ENCODE measurements at regions not wholly inside any gene's neighbourhood (a gene's known extent, or its start where the extent isn't known, plus 50 kb on each side); places are given as distances from the start of the nearest gene placed in this dataset.

- H4K8ac ChIP-seq (ENCODE audit: low read length) = no peak overlapping the region
- no peak overlapping the region for H2AFZ ChIP-seq (ENCODE audit: low read depth, low read length)
- H3K4me1 ChIP-seq (ENCODE audit: control insufficient read depth, insufficient read depth, low read depth, low read length) = no peaks in the 10 kb centered on the region
- peaks cover 0 to 86% of the 10 kb centered on the region in 2 experiments for H3K27me3 ChIP-seq (ENCODE audit: control insufficient read depth in 1 of 2, insufficient read depth in 1 of 2, low read length in 2 of 2)
- no peak overlapping the region for H2BK12ac ChIP-seq (ENCODE audit: low read length in 2 of 2)
- H3K4me2 ChIP-seq (ENCODE audit: low read length, poor library complexity, severe bottlenecking) = no peak overlapping the region
- no peaks in the 10 kb centered on the region for H3K9me3 ChIP-seq (ENCODE audit: control insufficient read depth, low read length)
- H3K27ac ChIP-seq (ENCODE audit: low read length, poor library complexity, severe bottlenecking) = no peak overlapping the region
- no peak overlapping the region for H2BK120ac ChIP-seq (ENCODE audit: low read depth, low read length)
- 69% methylated on average over 23 of the region's 23 CpGs for WGBS
- H3K14ac ChIP-seq (ENCODE audit: low read length in 2 of 2) = no peak overlapping the region
- DNase-seq = no peak
- H3K18ac ChIP-seq (ENCODE audit: low read depth in 1 of 2, low read length in 2 of 2) = no peak overlapping the region
- H2BK15ac ChIP-seq (ENCODE audit: low read depth, poor library complexity, severe bottlenecking) = no peak overlapping the region
- H3K79me1 ChIP-seq (replicated peaks; ENCODE audit: low read length, poor library complexity, severe bottlenecking) = no peaks in the 10 kb centered on the region
- no peak overlapping the region for H3K4ac ChIP-seq (ENCODE audit: low read depth in 1 of 2, low read length in 2 of 2)
- H2BK5ac ChIP-seq (ENCODE audit: low read depth, low read length, poor library complexity, severe bottlenecking) = no peak overlapping the region
- H2AK5ac ChIP-seq (ENCODE audit: low read length, severe bottlenecking) = no peak overlapping the region
- H3K23ac ChIP-seq (ENCODE audit: low read length in 2 of 2) = no peak overlapping the region
- no peaks in the 10 kb centered on the region for H3K36me3 ChIP-seq (ENCODE audit: control insufficient read depth in 1 of 2, insufficient read depth in 2 of 2, low read depth in 1 of 2, low read length in 2 of 2)
- no peak overlapping the region for H3K9ac ChIP-seq (ENCODE audit: low read length)
- H3K4me3 ChIP-seq (ENCODE audit: insufficient read depth in 1 of 2, low read depth in 1 of 2, low read length in 2 of 2) = no peak overlapping the region
- no peak overlapping the region for H4K91ac ChIP-seq (ENCODE audit: low read length)
Observed at GRCh38 chr4:8690216-8691150, 97.9 kb downstream of the CPZ start.

GRCh38 chr4:8689741-8690140, 97.2 kb downstream of the CPZ start:
- H3K9me3 ChIP-seq (ENCODE audit: control insufficient read depth, low read length) = no peaks in the 10 kb centered on the region
- no peak for DNase-seq
- no peak overlapping the region for H2AK5ac ChIP-seq (ENCODE audit: low read length, severe bottlenecking)
- no peak overlapping the region for H3K23ac ChIP-seq (ENCODE audit: low read length in 2 of 2)
- H2BK12ac ChIP-seq (ENCODE audit: low read length in 2 of 2) = no peak overlapping the region
- no peak overlapping the region for H2BK5ac ChIP-seq (ENCODE audit: low read depth, low read length, poor library complexity, severe bottlenecking)
- no peaks in the 10 kb centered on the region for H3K36me3 ChIP-seq (ENCODE audit: control insufficient read depth in 1 of 2, insufficient read depth in 2 of 2, low read depth in 1 of 2, low read length in 2 of 2)
- no peak overlapping the region for H3K4me3 ChIP-seq (ENCODE audit: insufficient read depth in 1 of 2, low read depth in 1 of 2, low read length in 2 of 2)
- WGBS = 70% methylated on average over 8 of the region's 8 CpGs
- H3K79me1 ChIP-seq (replicated peaks; ENCODE audit: low read length, poor library complexity, severe bottlenecking) = no peaks in the 10 kb centered on the region
- H3K27me3 ChIP-seq (ENCODE audit: control insufficient read depth in 1 of 2, insufficient read depth in 1 of 2, low read length in 2 of 2) = peaks cover 0 to 79% of the 10 kb centered on the region in 2 experiments
- H2AFZ ChIP-seq (ENCODE audit: low read depth, low read length) = no peak overlapping the region
- H3K14ac ChIP-seq (ENCODE audit: low read length in 2 of 2) = no peak overlapping the region
- H3K4me2 ChIP-seq (ENCODE audit: low read length, poor library complexity, severe bottlenecking) = no peak overlapping the region
- H4K91ac ChIP-seq (ENCODE audit: low read length) = no peak overlapping the region
- no peaks in the 10 kb centered on the region for H3K4me1 ChIP-seq (ENCODE audit: control insufficient read depth, insufficient read depth, low read depth, low read length)
- H3K9ac ChIP-seq (ENCODE audit: low read length) = no peak overlapping the region
- H3K4ac ChIP-seq (ENCODE audit: low read depth in 1 of 2, low read length in 2 of 2) = no peak overlapping the region
- no peak overlapping the region for H2BK120ac ChIP-seq (ENCODE audit: low read depth, low read length)
- H4K8ac ChIP-seq (ENCODE audit: low read length) = no peak overlapping the region
- no peak overlapping the region for H3K27ac ChIP-seq (ENCODE audit: low read length, poor library complexity, severe bottlenecking)
- H3K18ac ChIP-seq (ENCODE audit: low read depth in 1 of 2, low read length in 2 of 2) = no peak overlapping the region
- H2BK15ac ChIP-seq (ENCODE audit: low read depth, poor library complexity, severe bottlenecking) = no peak overlapping the region

- no peak overlapping the region for H2BK12ac ChIP-seq (ENCODE audit: low read length in 2 of 2)
- H2BK5ac ChIP-seq (ENCODE audit: low read depth, low read length, poor library complexity, severe bottlenecking) = no peak overlapping the region
- no peaks in the 10 kb centered on the region for H3K79me1 ChIP-seq (replicated peaks; ENCODE audit: low read length, poor library complexity, severe bottlenecking)
- H2AFZ ChIP-seq (ENCODE audit: low read depth, low read length) = no peak overlapping the region
- H3K14ac ChIP-seq (ENCODE audit: low read length in 2 of 2) = no peak overlapping the region
- no peak overlapping the region for H3K4me2 ChIP-seq (ENCODE audit: low read length, poor library complexity, severe bottlenecking)
- H3K4me1 ChIP-seq (ENCODE audit: control insufficient read depth, insufficient read depth, low read depth, low read length) = no peaks in the 10 kb centered on the region
- H4K91ac ChIP-seq (ENCODE audit: low read length) = no peak overlapping the region
- H3K9me3 ChIP-seq (ENCODE audit: control insufficient read depth, low read length) = no peaks in the 10 kb centered on the region
- 80% methylated on average over 18 of the region's 19 CpGs for WGBS
- no peak overlapping the region for H4K8ac ChIP-seq (ENCODE audit: low read length)
- peaks cover 0 to 73% of the 10 kb centered on the region in 2 experiments for H3K27me3 ChIP-seq (ENCODE audit: control insufficient read depth in 1 of 2, insufficient read depth in 1 of 2, low read length in 2 of 2)
- H3K23ac ChIP-seq (ENCODE audit: low read length in 2 of 2) = no peak overlapping the region
- no peak overlapping the region for H3K4ac ChIP-seq (ENCODE audit: low read depth in 1 of 2, low read length in 2 of 2)
- H3K18ac ChIP-seq (ENCODE audit: low read depth in 1 of 2, low read length in 2 of 2) = no peak overlapping the region
- no peaks in the 10 kb centered on the region for H3K36me3 ChIP-seq (ENCODE audit: control insufficient read depth in 1 of 2, insufficient read depth in 2 of 2, low read depth in 1 of 2, low read length in 2 of 2)
- no peak overlapping the region for H3K4me3 ChIP-seq (ENCODE audit: insufficient read depth in 1 of 2, low read depth in 1 of 2, low read length in 2 of 2)
- no peak overlapping the region for H2BK15ac ChIP-seq (ENCODE audit: low read depth, poor library complexity, severe bottlenecking)
- H3K27ac ChIP-seq (ENCODE audit: low read length, poor library complexity, severe bottlenecking) = no peak overlapping the region
- no peak for DNase-seq
- H2BK120ac ChIP-seq (ENCODE audit: low read depth, low read length) = no peak overlapping the region
- H3K9ac ChIP-seq (ENCODE audit: low read length) = no peak overlapping the region
- no peak overlapping the region for H2AK5ac ChIP-seq (ENCODE audit: low read length, severe bottlenecking)
Observed at GRCh38 chr4:8688908-8689445, 96.4 kb downstream of the CPZ start.

GRCh38 chr4:8688041-8688907, 95.7 kb downstream of the CPZ start:
- no peak overlapping the region for H3K23ac ChIP-seq (ENCODE audit: low read length in 2 of 2)
- no peak overlapping the region for H3K18ac ChIP-seq (ENCODE audit: low read depth in 1 of 2, low read length in 2 of 2)
- no peak overlapping the region for H4K91ac ChIP-seq (ENCODE audit: low read length)
- H3K14ac ChIP-seq (ENCODE audit: low read length in 2 of 2) = no peak overlapping the region
- no peak overlapping the region for H3K4me2 ChIP-seq (ENCODE audit: low read length, poor library complexity, severe bottlenecking)
- no peaks in the 10 kb centered on the region for H3K4me1 ChIP-seq (ENCODE audit: control insufficient read depth, insufficient read depth, low read depth, low read length)
- no peak overlapping the region for H2AFZ ChIP-seq (ENCODE audit: low read depth, low read length)
- H4K8ac ChIP-seq (ENCODE audit: low read length) = no peak overlapping the region
- H3K36me3 ChIP-seq (ENCODE audit: control insufficient read depth in 1 of 2, insufficient read depth in 2 of 2, low read depth in 1 of 2, low read length in 2 of 2) = no peaks in the 10 kb centered on the region
- no peak overlapping the region for H2BK15ac ChIP-seq (ENCODE audit: low read depth, poor library complexity, severe bottlenecking)
- H2AK5ac ChIP-seq (ENCODE audit: low read length, severe bottlenecking) = no peak overlapping the region
- H3K4me3 ChIP-seq (ENCODE audit: insufficient read depth in 1 of 2, low read depth in 1 of 2, low read length in 2 of 2) = no peak overlapping the region
- H2BK120ac ChIP-seq (ENCODE audit: low read depth, low read length) = no peak overlapping the region
- H3K27ac ChIP-seq (ENCODE audit: low read length, poor library complexity, severe bottlenecking) = no peak overlapping the region
- H2BK5ac ChIP-seq (ENCODE audit: low read depth, low read length, poor library complexity, severe bottlenecking) = no peak overlapping the region
- H3K9ac ChIP-seq (ENCODE audit: low read length) = no peak overlapping the region
- DNase-seq = no peak
- no peaks in the 10 kb centered on the region for H3K79me1 ChIP-seq (replicated peaks; ENCODE audit: low read length, poor library complexity, severe bottlenecking)
- H2BK12ac ChIP-seq (ENCODE audit: low read length in 2 of 2) = no peak overlapping the region
- 29% methylated on average over 35 of the region's 41 CpGs for WGBS
- H3K27me3 ChIP-seq (ENCODE audit: control insufficient read depth in 1 of 2, insufficient read depth in 1 of 2, low read length in 2 of 2) = peaks cover 0 to 67% of the 10 kb centered on the region in 2 experiments
- H3K4ac ChIP-seq (ENCODE audit: low read depth in 1 of 2, low read length in 2 of 2) = no peak overlapping the region
- H3K9me3 ChIP-seq (ENCODE audit: control insufficient read depth, low read length) = no peaks in the 10 kb centered on the region

Measured in mesenchymal stem cell (in vitro differentiated cells and primary cell).